Spleen (tissue), 7 donors: ENCODE measurements at regions not wholly inside any gene's neighbourhood (a gene's known extent, or its start where the extent isn't known, plus 50 kb on each side); places are given as distances from the start of the nearest gene placed in this dataset.

ENCODE experiments used
- POLR2A ChIP-seq, 3 donors: fragments of 450-650 bp; IDR thresholded peaks; one replicate each; pipeline ENCODE4 v1.5.1; 2017; ENCODE audit warnings: antibody characterized with exemption in 3 of 3, mild to moderate bottlenecking in 1 of 3
- TF ChIP-seq, protein P1 (sequence below), 11 experiments: fragments of 200-600 bp in 7 of 11; fragments of 450-650 bp in 4 of 11; sonication (generic) in 4 of 11; IDR thresholded peaks in 8 of 11; conservative IDR thresholded peaks in 3 of 11; 1 replicate in 7 of 11; 2 replicates in 4 of 11; pipeline versions ENCODE4 v1.4.0 to v1.8.0; 2016 to 2021; ENCODE audit warnings: antibody characterized with exemption in 11 of 11, inconsistent platforms in 4 of 11, mild to moderate bottlenecking in 1 of 11
- donor health status: DM: no; HTN: no; CAD: no; lungs with moderate emphysema.
- donor health status: DM: no; HTN: no; CAD: no.
- donor health status: DM: no; HTN: no; CAD: no.

DNA sequence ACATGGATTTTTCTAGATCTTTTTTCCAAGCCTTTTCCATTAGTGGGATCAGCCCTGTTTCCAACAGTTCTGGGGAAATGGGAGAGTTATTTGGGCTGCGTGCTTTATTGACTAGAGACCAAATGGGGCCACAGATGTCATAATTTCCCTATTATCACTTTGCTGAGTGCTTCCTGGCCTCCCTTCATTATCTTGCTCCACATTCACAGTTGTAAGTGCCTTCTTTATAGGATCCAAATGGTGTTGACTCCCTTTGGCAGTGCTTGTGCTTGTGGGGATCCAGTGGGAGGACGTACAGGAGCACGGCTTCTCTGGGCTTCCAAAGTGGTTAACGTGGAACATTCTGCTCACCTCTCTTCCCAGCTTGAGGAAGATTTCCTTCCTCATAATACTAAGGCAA lies 141.0 kb upstream of the RMST start:
- TF ChIP-seq, protein P1, sequence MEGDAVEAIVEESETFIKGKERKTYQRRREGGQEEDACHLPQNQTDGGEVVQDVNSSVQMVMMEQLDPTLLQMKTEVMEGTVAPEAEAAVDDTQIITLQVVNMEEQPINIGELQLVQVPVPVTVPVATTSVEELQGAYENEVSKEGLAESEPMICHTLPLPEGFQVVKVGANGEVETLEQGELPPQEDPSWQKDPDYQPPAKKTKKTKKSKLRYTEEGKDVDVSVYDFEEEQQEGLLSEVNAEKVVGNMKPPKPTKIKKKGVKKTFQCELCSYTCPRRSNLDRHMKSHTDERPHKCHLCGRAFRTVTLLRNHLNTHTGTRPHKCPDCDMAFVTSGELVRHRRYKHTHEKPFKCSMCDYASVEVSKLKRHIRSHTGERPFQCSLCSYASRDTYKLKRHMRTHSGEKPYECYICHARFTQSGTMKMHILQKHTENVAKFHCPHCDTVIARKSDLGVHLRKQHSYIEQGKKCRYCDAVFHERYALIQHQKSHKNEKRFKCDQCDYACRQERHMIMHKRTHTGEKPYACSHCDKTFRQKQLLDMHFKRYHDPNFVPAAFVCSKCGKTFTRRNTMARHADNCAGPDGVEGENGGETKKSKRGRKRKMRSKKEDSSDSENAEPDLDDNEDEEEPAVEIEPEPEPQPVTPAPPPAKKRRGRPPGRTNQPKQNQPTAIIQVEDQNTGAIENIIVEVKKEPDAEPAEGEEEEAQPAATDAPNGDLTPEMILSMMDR (IDR thresholded peaks at IDR 0.05 in 8 of 11, conservative IDR thresholded peaks at IDR 0.05 in 3 of 11) = no peak
- no peak for TF ChIP-seq POLR2A (IDR thresholded peaks at IDR 0.05)
